GM18511 (cell line): ENCODE measurements at regions not wholly inside any gene's neighbourhood (a gene's known extent, or its start where the extent isn't known, plus 50 kb on each side); places are given as distances from the start of the nearest gene placed in this dataset.
A peak's percentile ranks its signal among the peaks of the same experiment; 100 is the strongest.

Experiments
- ATAC-seq: cut with Tn5 transposase; IDR thresholded peaks from one replicate; pipeline ENCODE4 v1.9.1; 2021; ENCODE audit warnings: mild to moderate bottlenecking, moderate library complexity; ENCODE audit not compliant: unreplicated experiment

- ATAC-seq: no peak
These were observed 691.8 kb downstream of the TSN start for GRCh38 chr2:122447237-122447636.

GRCh38 chr2:122451040-122451439, 695.6 kb downstream of the TSN start:
- ATAC-seq: no peak

- no peak for ATAC-seq
These were observed 696.2 kb downstream of the TSN start for GRCh38 chr2:122451697-122452096.

DNA sequence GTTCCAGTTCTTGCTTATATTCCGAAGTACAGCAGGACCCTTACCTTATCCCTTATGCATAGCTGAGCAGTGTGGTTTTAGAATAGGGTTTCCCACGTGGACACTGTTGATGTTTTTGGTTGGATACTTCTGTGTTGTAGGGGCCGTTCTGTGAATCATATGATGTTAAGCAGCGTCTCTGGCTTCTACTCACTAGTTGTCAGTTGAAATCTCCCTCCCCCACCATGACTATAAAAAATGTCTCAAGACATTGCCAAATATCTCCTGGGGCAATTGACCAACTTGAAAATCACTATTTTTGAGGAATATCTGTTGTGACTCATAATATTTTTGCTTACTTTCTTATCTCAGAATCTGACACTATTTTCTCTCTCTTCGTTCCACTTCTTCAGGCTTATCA, 713.7 kb downstream of the TSN start:
- ATAC-seq: no peak

DNA sequence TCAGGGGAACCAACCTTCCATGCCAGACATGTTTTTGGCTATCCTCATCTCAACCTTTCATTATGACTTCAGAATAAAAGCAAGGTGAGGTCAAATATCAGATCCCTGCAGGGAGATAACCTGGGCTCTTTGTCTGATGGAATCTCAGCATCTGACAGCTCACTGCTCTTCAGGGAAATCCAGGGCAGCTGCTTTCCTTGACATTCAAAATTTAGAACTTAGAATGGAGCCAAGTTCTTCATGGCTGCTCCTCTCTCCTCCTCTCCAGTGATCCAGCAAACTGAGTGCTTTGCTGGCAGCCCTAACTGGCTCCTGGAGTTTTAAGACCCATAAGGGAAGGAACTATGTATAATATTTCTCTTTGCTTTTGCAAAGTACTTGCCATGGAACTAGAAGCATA, 716.3 kb downstream of the TSN start:
- ATAC-seq: no peak

DNA sequence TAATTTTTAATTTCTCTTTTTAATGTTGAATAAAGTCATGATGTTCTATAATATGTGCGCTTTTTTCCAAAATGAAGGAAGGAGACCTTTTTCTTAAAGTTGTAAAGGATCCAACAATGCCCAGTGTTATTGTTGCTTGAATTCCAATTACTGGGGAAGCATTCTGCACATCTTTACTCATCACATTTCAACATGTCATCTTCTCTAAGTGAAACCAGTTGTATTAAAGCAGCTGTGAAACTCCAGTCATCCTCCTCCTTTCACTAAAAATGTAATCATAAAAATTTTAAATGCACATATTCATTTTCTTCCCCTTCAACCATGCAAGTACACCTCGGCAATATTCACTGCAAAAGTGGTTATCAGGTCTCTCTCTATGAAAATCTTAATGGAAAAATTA, 722.7 kb downstream of the TSN start:
- no peak for ATAC-seq

- ATAC-seq: no peak
These were observed 723.3 kb downstream of the TSN start for GRCh38 chr2:122478771-122479170.

GRCh38 chr2:122480501-122481243, 725.2 kb downstream of the TSN start:
- no peak for ATAC-seq

DNA sequence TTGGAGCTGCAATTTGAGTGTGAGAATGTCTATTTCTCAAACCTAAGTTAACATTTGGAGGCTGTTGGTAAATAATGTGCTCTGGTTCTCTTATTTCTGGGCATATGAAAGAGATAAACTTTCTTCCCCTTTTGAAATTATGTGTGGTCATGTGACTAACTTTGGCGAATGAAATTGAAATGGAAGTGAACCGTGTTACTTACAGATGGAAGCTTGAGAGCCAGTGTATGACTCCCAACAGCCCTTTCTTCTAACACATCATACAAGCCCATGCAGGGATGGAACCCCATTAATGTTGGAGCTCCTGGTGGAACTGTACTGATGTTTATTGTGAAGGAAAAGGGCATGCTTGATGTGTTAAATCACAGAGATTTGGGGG, 725.8 kb downstream of the TSN start:
- no peak for ATAC-seq

DNA sequence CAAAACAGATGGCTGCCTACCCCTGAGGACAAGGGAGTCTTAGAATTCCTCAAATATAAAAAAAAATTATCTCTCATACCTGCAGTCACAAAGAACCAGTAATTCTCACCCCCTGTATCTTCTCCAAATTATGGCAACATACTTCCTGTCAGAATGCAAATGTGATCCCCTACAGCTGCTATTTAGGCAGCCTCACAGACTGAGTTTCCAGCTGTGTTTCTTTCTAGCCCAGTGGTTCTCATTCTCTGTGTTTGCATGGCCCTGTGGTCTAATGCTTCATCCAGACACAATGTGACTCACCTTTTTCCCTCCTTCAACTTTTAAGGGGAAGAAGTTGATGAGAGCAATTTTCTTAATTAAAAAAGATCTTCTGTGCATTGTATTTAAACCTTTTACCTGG, 726.3 kb downstream of the TSN start:
- ATAC-seq: peak; percentile 72

DNA sequence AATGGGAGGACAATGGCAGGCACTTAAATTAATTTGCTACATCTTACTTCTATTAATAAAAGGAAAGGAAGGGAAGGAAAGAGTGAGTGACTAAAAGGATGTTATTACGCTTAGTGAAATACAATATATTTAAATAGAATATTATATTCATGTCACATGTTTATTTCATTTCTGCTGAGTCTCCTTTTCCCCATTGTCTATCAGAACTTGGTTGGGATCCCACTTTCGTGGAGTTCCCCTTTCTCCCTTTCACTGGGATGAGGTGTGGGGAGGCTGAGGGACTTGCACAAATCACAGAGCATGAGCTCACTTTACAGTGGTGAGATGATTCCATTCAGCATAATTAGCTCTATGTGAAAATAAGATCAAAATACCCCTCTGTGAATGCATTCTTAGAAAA, 730.6 kb downstream of the TSN start:
- ATAC-seq: no peak

- ATAC-seq: no peak
These were observed 731.4 kb downstream of the TSN start for GRCh38 chr2:122486705-122487415.

DNA sequence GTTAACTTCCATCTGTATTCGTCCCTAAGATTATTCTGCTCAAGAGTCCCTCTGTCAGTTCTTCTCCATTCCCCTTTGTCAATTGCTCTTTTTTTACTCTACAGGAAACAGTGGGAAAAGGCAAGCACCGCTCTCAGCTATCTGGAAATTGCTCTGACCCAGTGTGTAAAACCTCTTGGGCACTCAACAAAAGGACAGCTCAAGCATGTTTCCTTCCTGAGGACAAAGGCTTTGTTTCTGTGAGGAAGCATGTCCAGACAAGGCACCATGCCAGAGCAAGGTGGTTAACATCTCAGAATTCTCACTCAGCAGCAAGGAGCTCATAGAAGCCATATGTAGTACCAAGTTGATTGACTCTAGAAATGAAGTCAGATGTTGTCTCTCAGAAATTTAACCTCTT, 735.6 kb downstream of the TSN start:
- no peak for ATAC-seq

GRCh38 chr2:122500316-122501105, 745.1 kb downstream of the TSN start:
- no peak for ATAC-seq

- no peak for ATAC-seq
These were observed 751.2 kb downstream of the TSN start for GRCh38 chr2:122506620-122507019.

GRCh38 chr2:122507261-122507660, 751.8 kb downstream of the TSN start:
- no peak for ATAC-seq

- ATAC-seq: no peak
These were observed 756.6 kb downstream of the TSN start for GRCh38 chr2:122512091-122512490.

- ATAC-seq: no peak
These were observed 759.1 kb downstream of the TSN start for GRCh38 chr2:122514451-122514996.

- ATAC-seq: no peak
These were observed 760.4 kb downstream of the TSN start for GRCh38 chr2:122515731-122516290.

- ATAC-seq: no peak
These were observed 761.3 kb downstream of the TSN start for GRCh38 chr2:122516775-122517174.

DNA sequence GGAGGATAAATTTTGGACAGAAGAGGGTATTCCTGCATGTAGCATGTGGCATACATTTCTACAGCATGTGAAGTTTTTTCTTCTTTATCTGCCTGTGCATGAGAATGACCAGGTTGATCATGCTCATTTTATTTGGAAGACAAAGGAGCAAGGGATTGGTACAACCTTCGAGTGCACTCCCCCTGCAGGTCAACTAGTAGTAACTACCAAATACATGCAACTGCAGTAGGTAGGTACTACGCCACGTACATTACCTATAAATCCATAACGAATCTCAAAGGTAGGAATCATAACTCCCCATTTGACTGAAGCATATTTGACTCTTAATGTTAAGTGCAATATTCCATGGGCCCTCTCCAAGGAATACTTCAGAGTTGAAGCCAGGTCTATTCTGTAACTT, 763.9 kb downstream of the TSN start:
- no peak for ATAC-seq
